Transverse colon (tissue), 4 donors: ENCODE measurements at regions not wholly inside any gene's neighbourhood (a gene's known extent, or its start where the extent isn't known, plus 50 kb on each side); places are given as distances from the start of the nearest gene placed in this dataset.
"Not testable (repeated sequence)": the region's sequence is repeated elsewhere in the genome, so short reads cannot be mapped to it uniquely, and the experiment has no call there.

Experiments used
- CTCF ChIP-seq, 5 experiments: fragments of 200-600 bp in 3 of 5; fragments of 450-650 bp in 2 of 5; sonication (generic) in 3 of 5; IDR thresholded peaks; 1 replicate in 2 of 5; 2 replicates in 3 of 5; pipeline ENCODE4 v1.5.1; 2016 to 2017; ENCODE audit warnings: antibody characterized with exemption in 5 of 5, inconsistent platforms in 3 of 5, mild to moderate bottlenecking in 2 of 5, moderate library complexity in 1 of 5
- POLR2A ChIP-seq: fragments of 450-650 bp; IDR thresholded peaks from one replicate; pipeline ENCODE4 v1.6.1; 2016; ENCODE audit warnings: antibody characterized with exemption, mild to moderate bottlenecking, moderate library complexity
- POLR2AphosphoS5 ChIP-seq, 3 donors: sonication (generic); formaldehyde crosslinking; IDR thresholded peaks; one replicate each; pipeline ENCODE4 v1.6.1; 2016; ENCODE audit warnings: antibody characterized with exemption in 3 of 3

- not testable (repeated sequence) for TF ChIP-seq CTCF (IDR thresholded peaks at IDR 0.05); POLR2A; POLR2AphosphoS5 (IDR thresholded peaks at IDR 0.05)
These were observed 778.4 kb upstream of the SLC35B3 start for GRCh38 chr6:9213717-9214116.
